ENCODE measurements at regions not wholly inside any gene's neighbourhood (a gene's known extent, or its start where the extent isn't known, plus 50 kb on each side); places are given as distances from the start of the nearest gene placed in this dataset.

GRCh38 chr10:44575601-44576380 is 190.9 kb upstream of the CXCL12 start:
- TF ChIP-seq, protein P1, sequence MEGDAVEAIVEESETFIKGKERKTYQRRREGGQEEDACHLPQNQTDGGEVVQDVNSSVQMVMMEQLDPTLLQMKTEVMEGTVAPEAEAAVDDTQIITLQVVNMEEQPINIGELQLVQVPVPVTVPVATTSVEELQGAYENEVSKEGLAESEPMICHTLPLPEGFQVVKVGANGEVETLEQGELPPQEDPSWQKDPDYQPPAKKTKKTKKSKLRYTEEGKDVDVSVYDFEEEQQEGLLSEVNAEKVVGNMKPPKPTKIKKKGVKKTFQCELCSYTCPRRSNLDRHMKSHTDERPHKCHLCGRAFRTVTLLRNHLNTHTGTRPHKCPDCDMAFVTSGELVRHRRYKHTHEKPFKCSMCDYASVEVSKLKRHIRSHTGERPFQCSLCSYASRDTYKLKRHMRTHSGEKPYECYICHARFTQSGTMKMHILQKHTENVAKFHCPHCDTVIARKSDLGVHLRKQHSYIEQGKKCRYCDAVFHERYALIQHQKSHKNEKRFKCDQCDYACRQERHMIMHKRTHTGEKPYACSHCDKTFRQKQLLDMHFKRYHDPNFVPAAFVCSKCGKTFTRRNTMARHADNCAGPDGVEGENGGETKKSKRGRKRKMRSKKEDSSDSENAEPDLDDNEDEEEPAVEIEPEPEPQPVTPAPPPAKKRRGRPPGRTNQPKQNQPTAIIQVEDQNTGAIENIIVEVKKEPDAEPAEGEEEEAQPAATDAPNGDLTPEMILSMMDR (IDR thresholded peaks at IDR 0.05) = no peak
- no peak for TF ChIP-seq POLR2A (IDR thresholded peaks at IDR 0.05)

Measured in thyroid gland (tissue), 4 donors.